ENCODE measurements at regions not wholly inside any gene's neighbourhood (a gene's known extent, or its start where the extent isn't known, plus 50 kb on each side); places are given as distances from the start of the nearest gene placed in this dataset.

GRCh38 chr14:99033951-99034350 is 238.0 kb downstream of the BCL11B start:
- H3K4ac ChIP-seq (ENCODE audit: low read depth, low read length), result no peak overlapping the region
- TF ChIP-seq BHLHE40 (IDR thresholded peaks at IDR 0.05; ENCODE audit: low read depth, low read length) (no peak), POLR2A (IDR thresholded peaks at IDR 0.05; ENCODE audit: low read depth, low read length) (no peak)
- no peak overlapping the region for H4K8ac ChIP-seq (ENCODE audit: low read depth in 2 of 2, low read length in 2 of 2)
- in situ Hi-C loops (cut with MboI; ENCODE audit: low sequenced_read_pairs) (no loop called here), dilution Hi-C loops (cut with HindIII; ENCODE audit: low sequenced_read_pairs, unreplicated experiment) (no loop called here), intact Hi-C loops (cut with micrococcal nuclease) (no loop called here)
- no peaks in the 10 kb centered on the region for H3K4me1 ChIP-seq (ENCODE audit: control insufficient read depth, insufficient read depth, low read length)
- H2BK120ac ChIP-seq (ENCODE audit: low read depth, low read length), result no peak overlapping the region
- H2AK9ac ChIP-seq (replicated peaks; ENCODE audit: low read depth, low read length, poor library complexity), result no peak overlapping the region
- DNase-seq, result no peak
- H3K18ac ChIP-seq (ENCODE audit: low read depth, low read length), result no peak overlapping the region
- H2BK15ac ChIP-seq (ENCODE audit: low read depth, low read length), result no peak overlapping the region
- no peak overlapping the region for H2AFZ ChIP-seq (replicated peaks; ENCODE audit: low read length, poor library complexity)
- POLR2A ChIA-PET (ENCODE audit: unreplicated experiment), result no interaction called here
- H3K4me3 ChIP-seq (ENCODE audit: insufficient read depth, low read depth, low read length), result no peak overlapping the region
- H3K14ac ChIP-seq (replicated peaks; ENCODE audit: low read depth, low read length), result no peak overlapping the region
- no peaks in the 10 kb centered on the region for H3K36me3 ChIP-seq (ENCODE audit: control insufficient read depth, insufficient read depth, low read length)
- no peaks in the 10 kb centered on the region for H3K79me1 ChIP-seq (ENCODE audit: low read depth in 1 of 2, low read length in 2 of 2)
- ATAC-seq (ENCODE audit: low read depth), result no peak
- no peaks in the 10 kb centered on the region for H4K20me1 ChIP-seq (ENCODE audit: insufficient read depth, low read length)
- no peak overlapping the region for H2BK5ac ChIP-seq (ENCODE audit: low read depth, low read length, poor library complexity, severe bottlenecking)
- no peak overlapping the region for H3K23ac ChIP-seq (ENCODE audit: low read depth, low read length)
- no peak overlapping the region for H3K9ac ChIP-seq (ENCODE audit: low read depth, low read length)
- H3K27ac ChIP-seq (ENCODE audit: insufficient read depth, low read length), result no peak overlapping the region
- CTCF ChIA-PET, result no interaction called here
- H4K5ac ChIP-seq (ENCODE audit: low read depth, low read length), result no peak overlapping the region
- 60% methylated on average over 1 of the region's 9 CpGs; no CpG with 5 or more reads in 1 of the 2 experiments for WGBS, 2 experiments (ENCODE audit: extremely low coverage in 2 of 2, insufficient read length in 1 of 2)
- no peaks in the 10 kb centered on the region for H3K27me3 ChIP-seq (ENCODE audit: control insufficient read depth, insufficient read depth, low read length)
- no TSS peak for BruUV-seq (replicated peaks)
- H3K56ac ChIP-seq (ENCODE audit: extremely low read depth, insufficient read depth, low read length), result no peak overlapping the region
- H4K91ac ChIP-seq (ENCODE audit: insufficient read depth, low read depth, low read length), result no peak overlapping the region
- no peaks in the 10 kb centered on the region for H3K9me1 ChIP-seq (ENCODE audit: insufficient read depth, low read length)
- no peak overlapping the region for H2AK5ac ChIP-seq (ENCODE audit: low read depth, low read length)
- peaks cover 27% of the 10 kb centered on the region; the same call in 1 of the 2 replicates for H3K9me3 ChIP-seq (ENCODE audit: control insufficient read depth, insufficient read depth, low read length)
- no peak overlapping the region for H3K4me2 ChIP-seq (ENCODE audit: low read depth, low read length)
- no peak overlapping the region for H2BK20ac ChIP-seq (ENCODE audit: low read depth, low read length)

All from IMR-90 (cell line).